Endothelial cell of hepatic sinusoid (primary cell): ENCODE measurements at regions not wholly inside any gene's neighbourhood (a gene's known extent, or its start where the extent isn't known, plus 50 kb on each side); places are given as distances from the start of the nearest gene placed in this dataset.
"Not testable (repeated sequence)": the region's sequence is repeated elsewhere in the genome, so short reads cannot be mapped to it uniquely, and the experiment has no call there.

ENCODE experiments used
- in situ Hi-C: cut with HindIII; loops from 2 replicates; pipeline ENCODE4 v1.10.0; 2017; ENCODE audit warnings: low sequenced_read_pairs

DNA sequence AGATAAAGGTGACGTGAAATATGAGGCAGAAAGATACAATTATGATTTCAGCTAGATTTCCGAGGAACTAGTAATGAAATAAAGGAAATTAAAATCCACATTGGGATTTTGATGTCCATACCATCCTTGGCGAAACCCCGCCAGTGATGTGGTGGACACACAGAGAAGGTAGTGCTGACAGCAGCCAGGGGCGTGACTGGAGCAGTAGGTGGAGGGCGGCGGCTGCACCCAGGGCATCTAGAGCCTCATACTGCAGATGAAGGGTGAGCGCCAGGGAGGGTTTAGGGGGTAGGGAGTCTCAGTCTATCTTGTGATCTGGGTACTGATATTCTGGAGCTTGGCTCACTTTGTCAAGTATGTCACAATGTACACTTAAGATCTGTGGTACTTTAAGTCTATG, 855.5 kb upstream of the POM121L12 start:
- in situ Hi-C loops = no loop called here

DNA sequence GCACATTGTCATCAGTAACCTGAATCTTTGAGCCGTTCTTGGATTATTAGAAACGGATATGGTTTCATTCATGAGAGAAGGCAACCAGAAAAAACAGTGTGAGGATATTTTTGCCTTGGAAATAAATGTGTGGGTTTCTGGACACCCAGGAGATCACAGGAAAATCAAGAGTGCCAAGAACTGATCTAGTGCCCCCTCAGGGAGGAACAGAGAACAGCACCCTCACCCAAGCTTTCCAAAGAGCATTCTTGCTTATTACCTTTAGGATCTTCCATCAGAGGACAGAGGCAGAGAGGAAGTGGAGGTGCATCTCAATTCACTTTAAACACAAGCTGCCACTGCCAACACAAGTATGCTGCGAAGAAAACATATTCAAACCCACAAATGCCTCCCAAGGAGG, 851.5 kb upstream of the COBL start:
- in situ Hi-C loops = loop anchor here (5.0 kb wide), 1 partner anchor 41 kb away; no protein-coding TSS in a partner anchor

DNA sequence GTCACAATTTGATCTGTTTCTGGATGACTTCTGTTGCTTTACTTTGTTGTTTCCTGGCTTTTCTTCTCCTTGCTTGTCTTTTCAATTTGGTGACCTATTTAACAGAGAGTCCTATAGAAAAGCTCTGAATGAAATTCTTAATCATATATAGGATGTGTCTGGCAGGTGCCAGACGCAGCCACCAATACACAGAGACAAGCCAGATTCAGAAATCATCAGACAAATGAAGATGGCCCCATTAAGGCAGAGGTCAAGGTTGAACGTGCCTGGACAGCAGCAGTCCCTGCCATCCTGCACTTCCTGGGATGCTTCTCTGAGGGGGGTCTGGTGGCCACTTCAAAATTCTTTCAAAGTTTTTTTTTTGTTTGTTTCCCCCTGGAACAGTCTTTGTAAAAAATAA, 846.7 kb upstream of the COBL start:
- in situ Hi-C loops = no loop called here

DNA sequence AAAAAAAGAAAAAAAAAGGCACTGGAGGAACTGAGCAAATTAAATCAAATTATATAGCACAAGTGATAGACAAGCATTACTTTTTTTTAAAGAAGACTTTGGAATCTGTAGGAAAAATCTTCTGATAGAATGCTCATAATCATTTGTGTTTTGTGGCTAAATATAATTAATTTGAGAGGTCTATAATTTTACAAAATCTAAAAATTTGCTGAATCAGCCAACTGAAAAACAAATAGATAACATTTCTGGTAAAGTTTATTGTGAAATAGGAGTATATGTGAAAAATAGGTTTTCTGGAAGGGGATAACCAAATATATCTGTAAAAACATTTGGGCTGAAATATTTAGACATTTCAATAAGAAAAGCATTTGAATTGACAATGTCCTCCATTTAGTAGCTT, 844.9 kb upstream of the COBL start:
- in situ Hi-C loops = no loop called here

DNA sequence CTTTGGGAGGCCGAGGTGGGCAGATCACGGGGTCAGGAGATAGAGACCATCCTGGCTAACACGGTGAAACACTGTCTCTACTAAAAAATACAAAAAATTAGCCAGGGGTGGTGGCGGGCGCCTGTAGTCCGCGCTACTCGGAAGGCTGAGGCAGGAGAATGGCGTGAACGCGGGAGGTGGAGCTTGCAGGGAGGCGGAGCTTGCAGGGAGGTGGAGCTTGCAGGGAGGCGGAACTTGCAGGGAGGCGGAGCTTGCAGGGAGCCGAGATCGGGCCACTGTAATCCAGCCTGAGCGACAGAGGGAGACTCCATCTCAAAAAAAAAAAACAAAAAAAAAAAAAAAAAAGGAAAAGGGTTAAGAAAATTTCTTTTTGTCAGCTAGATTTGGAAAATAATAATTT, 842.8 kb upstream of the COBL start:
- in situ Hi-C loops = not testable (repeated sequence)

DNA sequence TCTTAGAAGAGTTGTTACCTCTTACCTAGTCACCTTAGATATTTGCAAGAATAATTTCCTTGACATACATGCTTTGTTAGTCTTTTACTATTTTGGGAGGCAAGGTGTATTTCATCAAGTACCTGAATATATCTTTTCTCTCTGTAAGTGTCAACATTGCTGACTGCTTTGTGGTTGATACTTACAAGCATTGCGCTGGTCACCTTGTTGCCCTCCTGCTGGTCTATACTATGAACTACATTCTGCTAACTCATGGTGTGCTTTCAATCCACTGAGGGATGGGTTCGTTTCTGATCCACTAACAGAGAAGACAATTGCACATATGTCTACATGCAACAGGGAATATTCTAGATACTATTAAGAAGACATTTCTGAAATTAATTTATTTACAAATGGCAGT, 837.8 kb upstream of the COBL start:
- in situ Hi-C loops = no loop called here

DNA sequence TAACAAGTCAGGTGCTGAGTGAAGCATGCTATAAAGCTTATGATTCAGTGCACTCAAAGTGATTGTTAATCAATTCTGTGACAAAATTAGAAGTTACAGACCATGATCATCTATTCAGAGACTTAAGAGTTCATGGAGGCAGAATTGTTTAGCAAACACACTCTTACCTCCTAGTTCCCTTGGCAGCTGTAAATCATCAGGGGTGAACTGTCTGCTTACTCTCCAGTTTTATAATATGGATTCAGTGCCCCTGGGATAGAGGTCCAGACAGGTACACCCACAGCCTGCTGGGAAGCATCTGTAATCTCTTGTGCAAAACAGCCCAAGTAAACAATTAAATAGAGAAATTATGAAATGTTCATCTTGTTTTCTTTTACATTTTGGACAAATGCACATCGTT, 835.0 kb upstream of the COBL start:
- in situ Hi-C loops = no loop called here

DNA sequence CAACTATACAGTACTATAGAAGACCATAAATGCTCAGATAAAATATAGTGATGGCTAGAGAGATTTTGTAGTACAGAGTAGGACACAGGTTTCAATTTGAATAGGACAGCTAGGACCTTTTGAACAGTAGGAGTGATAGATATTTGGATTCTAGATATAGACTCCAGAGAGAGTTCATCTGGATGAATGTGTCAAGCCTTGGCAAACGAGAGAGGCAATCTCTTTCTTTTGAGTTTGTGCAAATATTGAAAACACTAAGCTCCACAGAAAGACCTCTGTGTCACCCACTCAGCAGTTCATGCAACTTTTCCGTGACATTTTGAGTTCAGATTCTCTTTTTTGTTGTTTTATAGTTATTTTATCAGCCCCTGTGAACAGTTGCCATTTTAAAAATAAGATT, 834.3 kb upstream of the COBL start:
- in situ Hi-C loops = no loop called here

DNA sequence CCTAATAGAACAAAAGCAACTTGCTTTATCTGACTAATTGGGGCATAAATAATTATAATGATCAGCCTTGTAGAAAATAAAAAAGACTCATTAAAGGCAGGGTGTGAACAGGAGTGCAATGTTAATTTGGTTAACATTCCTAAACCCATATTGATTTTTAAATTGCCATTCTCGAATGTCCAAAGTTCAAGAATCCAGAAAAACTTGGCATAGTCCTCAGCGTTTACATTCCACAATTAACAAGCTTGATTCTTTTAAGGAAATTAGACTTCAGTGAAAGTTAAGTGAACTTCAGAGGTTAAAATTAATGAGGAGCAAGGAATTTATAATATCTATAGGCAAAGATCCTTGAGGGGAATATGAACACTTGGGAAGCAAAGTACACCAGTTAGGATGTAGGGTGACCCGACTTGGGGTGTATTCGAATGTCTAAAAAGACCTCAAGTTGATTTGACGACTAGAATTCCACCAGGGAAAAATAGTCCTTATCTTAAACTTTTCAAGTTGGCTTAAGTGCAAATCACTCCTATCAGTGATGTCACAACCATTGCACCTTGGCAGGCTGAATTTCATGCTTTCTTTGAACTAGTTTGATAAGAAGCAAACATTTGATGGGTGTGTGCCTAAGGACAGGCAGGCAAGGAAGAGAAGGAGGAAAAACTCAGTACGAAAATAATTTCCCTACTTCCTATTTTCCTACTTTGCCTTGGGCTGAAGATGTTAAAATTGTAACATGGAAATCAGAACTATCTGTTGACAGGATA, 830.4 kb upstream of the COBL start:
- in situ Hi-C loops = no loop called here

DNA sequence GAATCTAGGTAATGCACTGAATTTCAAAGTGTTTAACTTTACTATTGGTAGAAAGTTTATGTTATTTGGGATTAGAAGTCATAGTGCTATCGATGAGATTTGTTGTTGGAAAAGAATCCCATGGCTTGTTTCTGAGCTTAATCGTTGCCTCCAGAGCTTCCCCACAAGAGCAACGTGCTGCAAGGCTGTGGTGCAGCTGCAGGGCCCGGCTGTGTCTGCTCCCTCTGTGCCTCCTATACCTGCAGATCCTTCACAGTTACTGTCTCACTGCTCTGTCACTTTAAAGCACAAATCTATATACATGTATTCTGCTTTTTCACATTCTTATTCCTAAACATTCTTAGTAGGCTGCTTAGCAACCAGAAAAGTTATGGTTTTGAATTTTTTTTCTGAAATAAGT, 826.6 kb upstream of the COBL start:
- in situ Hi-C loops = no loop called here

DNA sequence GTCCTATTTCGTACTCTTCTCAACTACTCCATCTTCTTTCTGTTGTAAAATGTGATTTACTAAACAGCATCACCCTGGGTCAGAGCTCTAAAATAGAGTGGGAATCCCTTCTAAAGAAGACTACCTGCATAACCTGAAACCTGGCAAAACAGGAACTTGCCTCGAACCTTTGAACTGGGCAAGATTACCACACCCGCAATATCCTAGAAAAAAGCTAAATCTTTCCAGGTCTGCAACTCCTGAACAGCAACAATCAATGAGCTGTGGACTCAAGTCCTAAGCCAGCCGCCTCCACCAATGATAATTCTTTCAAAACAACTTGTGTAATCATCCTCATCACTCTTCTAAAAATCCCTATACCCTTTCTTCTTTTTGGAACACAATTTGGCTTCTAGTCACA, 824.2 kb upstream of the COBL start:
- in situ Hi-C loops = no loop called here

DNA sequence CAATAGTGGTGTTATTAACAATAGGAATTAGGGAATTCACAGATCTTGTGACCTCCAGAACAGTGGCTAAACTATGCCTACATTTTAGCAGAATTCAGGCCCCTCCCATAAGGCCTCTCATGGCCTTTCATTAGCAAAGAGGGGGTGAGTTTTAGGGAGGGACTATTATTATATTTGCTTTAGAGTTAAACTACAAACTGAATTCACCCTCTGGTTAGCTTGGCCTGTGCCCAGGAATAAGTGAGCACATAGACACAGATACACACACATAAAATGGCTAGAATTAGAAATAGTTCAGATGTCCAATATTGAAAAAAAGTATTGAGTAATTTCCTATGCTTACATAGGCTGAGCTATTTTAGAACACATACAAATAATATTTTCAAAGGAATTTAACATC, 818.8 kb upstream of the COBL start:
- in situ Hi-C loops = no loop called here

DNA sequence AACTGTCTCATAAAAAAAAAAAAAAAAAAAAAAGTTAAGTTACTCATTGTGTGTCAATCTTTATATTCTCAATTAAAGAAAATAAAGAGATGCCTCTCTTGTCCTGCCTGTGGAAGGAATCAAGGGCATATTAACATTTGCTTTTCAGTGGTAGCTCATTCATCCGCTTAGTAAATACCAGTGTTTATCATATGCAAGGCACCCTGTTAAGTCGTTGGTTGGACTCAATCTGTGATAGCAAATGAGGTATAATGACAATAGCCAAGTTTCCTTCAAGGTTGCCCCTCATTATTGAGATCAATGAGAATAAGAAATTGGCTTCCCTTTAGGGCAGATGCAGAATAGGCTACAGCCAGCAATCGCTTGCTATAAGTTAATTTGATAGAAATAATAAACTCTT, 812.7 kb upstream of the COBL start:
- in situ Hi-C loops = loop anchor here (5.0 kb wide), 1 partner anchor 38 kb away; no protein-coding TSS in a partner anchor

DNA sequence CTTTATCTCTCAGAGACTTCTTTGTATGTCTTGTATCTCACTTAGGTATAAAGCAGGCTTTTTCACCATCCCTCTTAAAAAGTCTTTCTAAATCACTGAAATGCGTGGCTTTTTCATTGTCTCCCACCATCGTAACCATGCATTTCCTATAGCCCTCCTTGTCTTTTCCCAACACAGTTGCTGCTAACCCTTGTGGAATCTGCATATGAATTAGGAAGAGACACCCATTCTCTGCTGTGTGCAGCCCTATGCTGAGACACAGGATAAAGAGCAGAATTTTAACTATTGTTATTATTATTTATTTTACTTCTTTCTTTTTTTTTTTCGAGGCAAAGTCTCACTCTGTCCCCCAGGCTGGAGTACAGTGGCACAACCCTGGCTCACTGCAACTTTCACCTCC, 804.3 kb upstream of the COBL start:
- in situ Hi-C loops = no loop called here

DNA sequence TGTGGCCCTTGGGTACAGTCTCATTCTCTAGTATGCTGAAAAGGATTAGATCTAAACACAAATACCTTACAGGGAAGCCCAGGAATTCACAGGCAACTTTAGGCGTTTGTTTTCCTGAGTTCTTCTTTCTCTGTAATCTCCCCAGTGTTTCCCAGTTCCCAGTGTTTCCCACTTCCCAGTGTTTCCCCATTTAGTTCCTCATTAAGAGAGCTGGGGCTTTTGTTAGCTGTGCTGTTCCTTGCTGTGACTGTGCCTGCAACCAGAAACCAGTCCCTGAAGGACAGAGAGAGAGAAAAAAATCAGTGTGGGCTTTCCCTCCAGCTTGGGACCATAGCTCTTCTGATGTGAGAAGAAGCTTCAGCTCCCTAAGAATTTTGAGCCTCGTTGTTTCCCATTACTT, 802.9 kb upstream of the COBL start:
- in situ Hi-C loops = no loop called here

DNA sequence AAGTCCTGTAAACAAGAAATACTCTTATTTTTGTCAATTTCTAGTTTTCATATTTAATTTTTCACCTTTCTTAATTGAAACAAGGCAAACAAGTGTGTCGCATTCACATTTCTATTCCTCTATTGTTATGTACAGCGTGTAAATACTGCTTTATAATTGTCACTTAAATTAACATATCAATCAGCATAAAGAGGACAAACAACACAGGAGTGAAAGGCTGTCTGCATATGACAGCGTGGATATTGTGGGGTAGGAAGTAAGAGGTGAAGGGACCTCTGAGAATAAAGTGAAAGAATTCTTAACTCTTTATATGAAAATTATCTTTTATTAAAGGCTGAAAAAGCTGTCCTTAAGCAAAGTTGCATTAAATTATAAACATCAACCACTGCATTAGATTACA, 797.9 kb upstream of the COBL start:
- in situ Hi-C loops = no loop called here

DNA sequence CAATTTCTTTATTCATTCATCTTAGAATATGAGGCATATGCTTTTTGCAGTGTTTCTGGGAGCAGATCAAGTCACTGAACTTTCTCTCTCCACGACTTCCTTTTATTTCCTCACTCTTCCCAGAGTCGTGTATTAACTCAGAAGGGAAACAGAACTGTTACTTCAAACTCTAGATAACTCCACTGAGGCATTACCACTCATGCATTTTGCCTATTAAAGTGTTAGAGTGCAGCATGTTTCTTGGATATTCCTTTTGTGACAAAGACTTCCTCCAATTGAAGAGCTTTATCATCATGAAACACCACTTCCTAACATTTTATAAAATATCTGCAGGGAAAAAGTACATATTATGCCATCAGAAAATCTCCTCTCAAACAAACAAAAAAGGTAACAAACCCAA, 797.4 kb upstream of the COBL start:
- in situ Hi-C loops = no loop called here

DNA sequence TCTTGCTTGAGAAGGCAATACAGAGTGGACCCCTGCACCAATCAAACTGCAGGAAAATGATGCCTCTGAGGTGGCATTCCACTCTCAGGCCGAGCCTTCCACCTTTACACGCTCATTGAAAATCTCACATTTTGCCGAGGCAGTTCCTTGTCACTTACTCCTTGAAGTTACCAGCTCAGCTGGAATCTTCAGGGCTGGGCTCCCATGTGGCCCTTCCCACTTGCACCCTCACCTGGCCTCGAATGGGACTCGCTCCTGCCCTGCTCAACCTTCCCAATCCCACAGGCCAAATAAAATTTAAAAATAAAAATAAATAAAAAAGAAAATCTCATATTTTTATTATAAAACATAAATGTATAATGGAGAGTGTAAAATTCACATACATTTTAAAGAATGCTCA, 790.7 kb upstream of the COBL start:
- in situ Hi-C loops = no loop called here

DNA sequence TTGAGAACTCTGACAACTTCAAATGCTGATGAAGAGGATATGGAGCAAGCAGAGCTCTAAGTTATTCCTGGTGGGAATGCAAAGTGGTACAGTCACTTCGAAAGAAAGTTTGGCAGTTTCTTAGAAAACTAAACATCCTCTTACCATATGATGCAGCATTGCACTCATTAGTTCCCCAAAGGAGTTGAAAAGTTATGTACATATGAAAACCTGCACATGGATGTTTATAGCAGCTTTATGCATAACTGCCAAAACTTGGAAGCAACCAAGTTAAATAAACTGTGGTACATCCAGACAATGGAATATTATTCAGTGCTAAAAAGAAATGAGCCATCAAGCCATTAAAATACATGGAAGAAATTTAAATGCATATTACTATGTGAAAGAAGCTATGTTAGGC, 779.3 kb upstream of the COBL start:
- in situ Hi-C loops = no loop called here

DNA sequence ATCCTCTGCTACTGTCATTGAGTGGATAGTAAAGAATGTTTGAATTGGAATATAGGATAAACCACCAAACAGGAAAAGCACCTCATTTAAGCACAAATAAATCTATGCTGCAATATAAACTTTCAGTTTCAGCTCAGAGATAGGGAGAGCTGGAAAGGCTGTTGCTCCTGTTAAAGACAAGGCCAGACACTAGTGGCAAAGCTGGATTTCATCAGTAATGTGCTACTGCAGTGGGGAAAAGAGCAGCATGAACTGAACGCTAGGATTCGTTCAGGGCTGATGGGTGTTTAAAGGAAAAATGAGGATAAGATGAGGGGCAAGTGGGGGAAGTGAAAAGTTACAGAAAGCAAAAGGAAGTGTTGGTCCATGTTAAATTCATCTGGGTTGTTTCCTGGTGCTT, 775.4 kb upstream of the COBL start:
- in situ Hi-C loops = no loop called here

DNA sequence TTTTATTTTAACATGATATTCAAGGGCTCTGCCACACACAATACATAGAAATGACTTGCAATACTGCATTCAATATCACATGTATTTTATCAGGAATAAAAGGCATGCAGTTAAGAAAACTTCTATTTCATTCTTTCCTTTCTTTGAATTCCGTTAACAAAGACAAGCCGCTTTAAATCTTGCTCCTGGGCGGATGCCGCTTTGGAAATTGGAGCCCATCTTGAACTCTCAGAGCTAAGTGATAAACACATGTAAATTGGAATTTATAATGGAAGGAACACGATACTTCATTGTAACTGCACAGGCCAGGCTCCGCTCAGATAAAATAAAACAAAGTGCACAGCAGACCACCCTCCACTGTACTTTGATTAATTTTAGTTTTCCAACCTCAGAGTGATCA, 774.5 kb upstream of the COBL start:
- in situ Hi-C loops = no loop called here

DNA sequence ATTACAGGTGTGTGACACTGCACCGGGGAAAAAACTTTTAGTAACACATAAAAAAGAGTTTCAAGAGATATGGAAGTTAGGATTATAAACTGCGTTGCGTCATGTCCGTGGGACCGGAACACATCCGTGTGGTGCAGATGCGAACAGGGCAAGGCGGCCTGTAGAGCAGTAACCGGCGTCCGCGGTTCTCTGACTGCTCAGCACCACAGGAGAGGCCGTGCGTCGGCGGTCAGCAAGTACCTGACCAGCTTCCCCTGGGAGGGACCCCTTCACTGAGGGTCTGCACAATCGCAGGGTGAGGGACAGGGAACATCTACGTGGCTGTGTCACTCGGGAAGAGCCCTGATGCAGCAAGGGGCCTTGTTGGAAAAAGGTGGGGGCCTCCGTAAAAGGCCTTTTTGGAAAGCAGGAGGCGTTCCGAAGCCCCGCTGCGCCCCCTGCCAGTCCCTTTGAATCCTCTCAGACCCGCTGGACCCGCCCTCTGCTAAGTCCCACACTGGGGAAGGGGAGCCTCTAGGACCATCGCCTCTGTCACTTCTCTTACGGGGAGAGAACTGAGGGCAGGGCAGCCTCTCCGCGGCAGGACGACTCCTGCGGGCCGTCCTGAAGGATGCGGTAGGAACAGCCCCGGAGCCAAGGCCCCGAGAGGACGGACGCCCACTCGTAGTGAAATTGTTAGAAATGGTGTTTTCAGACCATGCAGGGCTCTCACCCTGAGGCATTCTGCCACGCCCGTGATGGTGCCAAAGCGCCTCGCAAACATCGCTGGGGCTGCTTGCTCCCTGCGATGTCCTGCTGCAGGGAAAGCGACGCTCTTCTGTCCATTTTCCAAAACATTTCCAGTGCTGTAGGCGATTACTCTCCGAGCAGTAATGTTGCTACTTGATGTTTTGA, 771.6 kb upstream of the COBL start:
- in situ Hi-C loops = no loop called here
